Astrocyte (in vitro differentiated cells and primary cell): ENCODE measurements at regions not wholly inside any gene's neighbourhood (a gene's known extent, or its start where the extent isn't known, plus 50 kb on each side); places are given as distances from the start of the nearest gene placed in this dataset.

Source experiments
- CTCF ChIP-seq: IDR thresholded peaks from 2 replicates; pipeline ENCODE4 v1.5.1; 2011; ENCODE audit warnings: low read depth, mild to moderate bottlenecking, inconsistent platforms, low read length, moderate library complexity; ENCODE audit not compliant: insufficient read depth
- EZH2 ChIP-seq: IDR thresholded peaks from 2 replicates; pipeline ENCODE4 v1.6.1; 2012; ENCODE audit warnings: mild to moderate bottlenecking, low read length, inconsistent platforms; ENCODE audit not compliant: insufficient read depth

GRCh38 chr12:105825141-105825540 is 313.6 kb downstream of the NUAK1 start:
- TF ChIP-seq CTCF (no peak), EZH2 (no peak)
